ENCODE measurements at regions not wholly inside any gene's neighbourhood (a gene's known extent, or its start where the extent isn't known, plus 50 kb on each side); places are given as distances from the start of the nearest gene placed in this dataset.

DNA sequence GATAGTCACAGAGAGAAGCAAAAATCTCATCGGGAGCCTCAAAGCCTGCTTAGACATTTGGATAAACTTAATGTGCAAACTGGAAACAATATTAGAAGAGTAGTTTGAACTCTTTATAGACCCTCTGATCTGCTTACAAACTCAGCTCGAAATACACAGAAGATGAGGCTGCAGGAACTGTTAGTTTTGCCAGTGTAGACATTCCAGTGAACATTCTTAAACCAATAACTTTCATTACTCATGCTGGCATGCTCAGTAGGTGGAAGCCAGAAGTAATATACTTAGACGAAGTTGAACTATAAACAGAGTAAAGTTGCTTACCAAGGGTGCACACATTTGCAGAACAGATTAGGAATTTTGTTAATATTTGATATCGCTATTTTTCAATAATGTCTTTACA is 303.5 kb downstream of the ANKRD50 start:
- no peak overlapping the region for H3K27ac ChIP-seq (ENCODE audit: low read depth, low read length)
- H3K27me3 ChIP-seq (ENCODE audit: control insufficient read depth, low read length), result no peaks in the 10 kb centered on the region
- H3K4me2 ChIP-seq (ENCODE audit: low read length), result no peak overlapping the region
- no peaks in the 10 kb centered on the region for H3K9me3 ChIP-seq (ENCODE audit: control insufficient read depth, insufficient read depth, low read length)
- no peaks in the 10 kb centered on the region for H3K79me2 ChIP-seq (ENCODE audit: control insufficient read depth, low read length)
- TF ChIP-seq, protein P1, sequence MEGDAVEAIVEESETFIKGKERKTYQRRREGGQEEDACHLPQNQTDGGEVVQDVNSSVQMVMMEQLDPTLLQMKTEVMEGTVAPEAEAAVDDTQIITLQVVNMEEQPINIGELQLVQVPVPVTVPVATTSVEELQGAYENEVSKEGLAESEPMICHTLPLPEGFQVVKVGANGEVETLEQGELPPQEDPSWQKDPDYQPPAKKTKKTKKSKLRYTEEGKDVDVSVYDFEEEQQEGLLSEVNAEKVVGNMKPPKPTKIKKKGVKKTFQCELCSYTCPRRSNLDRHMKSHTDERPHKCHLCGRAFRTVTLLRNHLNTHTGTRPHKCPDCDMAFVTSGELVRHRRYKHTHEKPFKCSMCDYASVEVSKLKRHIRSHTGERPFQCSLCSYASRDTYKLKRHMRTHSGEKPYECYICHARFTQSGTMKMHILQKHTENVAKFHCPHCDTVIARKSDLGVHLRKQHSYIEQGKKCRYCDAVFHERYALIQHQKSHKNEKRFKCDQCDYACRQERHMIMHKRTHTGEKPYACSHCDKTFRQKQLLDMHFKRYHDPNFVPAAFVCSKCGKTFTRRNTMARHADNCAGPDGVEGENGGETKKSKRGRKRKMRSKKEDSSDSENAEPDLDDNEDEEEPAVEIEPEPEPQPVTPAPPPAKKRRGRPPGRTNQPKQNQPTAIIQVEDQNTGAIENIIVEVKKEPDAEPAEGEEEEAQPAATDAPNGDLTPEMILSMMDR (IDR thresholded peaks at IDR 0.05; ENCODE audit: low read depth, low read length, poor library complexity, severe bottlenecking), result no peak
- no peak for TF ChIP-seq EZH2phosphoT487 (IDR thresholded peaks at IDR 0.05; ENCODE audit: borderline replicate concordance, low read length)
- H3K4me3 ChIP-seq (ENCODE audit: low read length), result no peak overlapping the region
- H3K4me1 ChIP-seq (ENCODE audit: control insufficient read depth, low read length), result no peaks in the 10 kb centered on the region
- no peaks in the 10 kb centered on the region for H3F3A ChIP-seq (ENCODE audit: control insufficient read depth, insufficient read depth)
- no peaks in the 10 kb centered on the region for H3K9me2 ChIP-seq (replicated peaks; ENCODE audit: control insufficient read depth, low read length)
- no peaks in the 10 kb centered on the region for H4K20me1 ChIP-seq (ENCODE audit: control insufficient read depth, insufficient read depth, low read depth, low read length)
- H3K36me3 ChIP-seq (ENCODE audit: control insufficient read depth, low read length), result no peaks in the 10 kb centered on the region

DNA sequence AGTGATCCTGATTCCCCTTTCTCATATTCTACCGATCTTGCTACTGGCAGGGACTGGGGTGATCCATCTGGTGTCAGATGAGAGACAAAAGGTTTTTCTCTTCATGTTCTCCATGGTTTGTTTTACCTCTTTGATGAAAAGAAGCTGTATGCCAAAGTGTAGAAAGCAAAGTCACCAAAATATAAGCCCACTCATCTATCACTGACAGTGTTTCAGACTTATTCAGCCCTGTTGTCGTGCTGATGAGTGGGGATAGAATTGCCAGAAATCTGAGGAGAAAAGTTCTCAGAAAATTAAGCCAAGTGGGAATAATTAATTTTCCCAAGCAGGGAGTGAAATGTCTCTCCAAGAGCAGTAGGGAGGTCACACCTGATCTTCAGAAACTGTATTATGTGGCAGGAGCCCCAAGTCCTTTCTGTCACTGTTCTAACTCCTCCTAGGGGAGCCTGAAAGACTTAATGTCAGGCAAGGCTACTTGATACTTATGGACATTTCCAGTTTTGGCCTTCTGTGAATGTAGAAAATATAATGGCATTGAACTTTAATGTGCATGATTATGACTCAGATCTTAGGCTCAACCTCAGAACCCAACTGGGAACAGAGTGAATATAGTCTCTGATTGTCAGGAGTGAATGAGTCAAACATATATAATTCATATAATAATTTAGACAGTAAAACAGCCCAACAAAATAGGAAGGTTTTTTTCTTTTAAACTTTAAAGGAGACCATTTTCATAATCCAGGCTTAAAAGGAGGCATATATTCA is 298.1 kb downstream of the ANKRD50 start:
- TF ChIP-seq, protein P1 (IDR thresholded peaks at IDR 0.05; ENCODE audit: low read depth, low read length, poor library complexity, severe bottlenecking), result no peak
- TF ChIP-seq EZH2phosphoT487 (IDR thresholded peaks at IDR 0.05; ENCODE audit: borderline replicate concordance, low read length), result no peak
- H4K20me1 ChIP-seq (ENCODE audit: control insufficient read depth, insufficient read depth, low read depth, low read length), result no peaks in the 10 kb centered on the region
- H3F3A ChIP-seq (ENCODE audit: control insufficient read depth, insufficient read depth), result no peaks in the 10 kb centered on the region
- H3K4me2 ChIP-seq (ENCODE audit: low read length), result no peak overlapping the region
- H3K4me3 ChIP-seq (ENCODE audit: low read length), result no peak overlapping the region
- no peaks in the 10 kb centered on the region for H3K9me2 ChIP-seq (replicated peaks; ENCODE audit: control insufficient read depth, low read length)
- no peaks in the 10 kb centered on the region for H3K79me2 ChIP-seq (ENCODE audit: control insufficient read depth, low read length)
- H3K9me3 ChIP-seq (ENCODE audit: control insufficient read depth, insufficient read depth, low read length), result no peaks in the 10 kb centered on the region
- H3K27me3 ChIP-seq (ENCODE audit: control insufficient read depth, low read length), result no peaks in the 10 kb centered on the region
- no peaks in the 10 kb centered on the region for H3K4me1 ChIP-seq (ENCODE audit: control insufficient read depth, low read length)
- H3K36me3 ChIP-seq (ENCODE audit: control insufficient read depth, low read length), result no peaks in the 10 kb centered on the region
- no peak overlapping the region for H3K27ac ChIP-seq (ENCODE audit: low read depth, low read length)

DNA sequence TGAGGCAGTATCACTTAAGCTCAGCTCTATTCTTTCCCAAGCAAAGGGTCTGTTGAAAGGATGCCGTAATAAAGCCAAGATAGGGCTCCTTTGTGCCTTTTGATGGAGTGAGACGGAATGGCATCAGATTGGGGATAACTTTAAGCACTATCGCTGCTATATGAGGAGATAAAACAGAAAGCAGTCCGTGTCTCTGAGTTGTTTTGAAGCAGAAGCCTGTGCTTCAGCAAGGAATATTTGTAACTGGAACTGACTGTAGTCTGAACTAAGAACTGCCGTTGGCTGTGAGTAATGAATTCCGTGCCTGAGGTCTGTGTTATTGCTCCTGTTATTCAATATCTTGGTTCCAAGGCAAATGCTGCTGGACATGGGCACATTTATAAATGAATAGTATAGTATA is 297.4 kb downstream of the ANKRD50 start:
- Histone ChIP-seq H4K20me1 (ENCODE audit: control insufficient read depth, insufficient read depth, low read depth, low read length) (no peaks in the 10 kb centered on the region), H3K79me2 (ENCODE audit: control insufficient read depth, low read length) (no peaks in the 10 kb centered on the region), H3K4me2 (ENCODE audit: low read length) (no peak overlapping the region), H3K4me3 (ENCODE audit: low read length) (no peak overlapping the region), H3K36me3 (ENCODE audit: control insufficient read depth, low read length) (no peaks in the 10 kb centered on the region), H3K9me2 (replicated peaks; ENCODE audit: control insufficient read depth, low read length) (no peaks in the 10 kb centered on the region), H3K27me3 (ENCODE audit: control insufficient read depth, low read length) (no peaks in the 10 kb centered on the region), H3K9me3 (ENCODE audit: control insufficient read depth, insufficient read depth, low read length) (no peaks in the 10 kb centered on the region), H3K27ac (ENCODE audit: low read depth, low read length) (no peak overlapping the region), H3K4me1 (ENCODE audit: control insufficient read depth, low read length) (no peaks in the 10 kb centered on the region), H3F3A (ENCODE audit: control insufficient read depth, insufficient read depth) (no peaks in the 10 kb centered on the region)
- TF ChIP-seq EZH2phosphoT487 (IDR thresholded peaks at IDR 0.05; ENCODE audit: borderline replicate concordance, low read length), result no peak
- TF ChIP-seq, protein P1 (IDR thresholded peaks at IDR 0.05; ENCODE audit: low read depth, low read length, poor library complexity, severe bottlenecking), result no peak

Measured in DOHH2 (cell line).